Adrenal gland (tissue), 9 donors: ENCODE measurements at regions not wholly inside any gene's neighbourhood (a gene's known extent, or its start where the extent isn't known, plus 50 kb on each side); places are given as distances from the start of the nearest gene placed in this dataset.

Experiments used
- DNase-seq, 7 donors: peaks; one replicate each; pipeline ENCODE4 v3.0.0-alpha.2; 2019 to 2020
- H3K27ac ChIP-seq, 5 donors: fragments of 200-600 bp; sonication (generic) in 4 of 5; 1 replicate in 3 of 5; 2 replicates in 2 of 5; pipeline versions ENCODE4 v1.5.1 to v1.8.0; 2016 to 2020; ENCODE audit warnings: mild to moderate bottlenecking in 1 of 5
- H3K27me3 ChIP-seq: fragments of 200-600 bp; 2 replicates; pipeline ENCODE4 v1.8.0; 2021
- H3K36me3 ChIP-seq, 2 donors: fragments of 200-600 bp; replicated peaks in 1 of 2; 1 replicate in 1 of 2; 2 replicates in 1 of 2; pipeline versions ENCODE4 v1.5.1 to v1.8.0; 2018 to 2022
- H3K4me1 ChIP-seq, 2 donors: fragments of 200-600 bp; replicated peaks in 1 of 2; 1 replicate in 1 of 2; 2 replicates in 1 of 2; pipeline versions ENCODE4 v1.5.1 to v1.8.0; 2018 to 2021
- H3K4me3 ChIP-seq, 4 donors: fragments of 200-600 bp; sonication (generic) in 3 of 4; one replicate each; pipeline ENCODE4 v1.5.1; 2016 to 2018
- H3K9me3 ChIP-seq, 3 donors: fragments of 200-600 bp; sonication (generic) in 1 of 3; replicated peaks in 1 of 3; 1 replicate in 2 of 3; 2 replicates in 1 of 3; pipeline versions ENCODE4 v1.5.1 to v1.8.0; 2016 to 2021
- POLR2A ChIP-seq, 2 donors: fragments of 450-650 bp; IDR thresholded peaks; one replicate each; pipeline ENCODE4 v1.6.1; 2017; ENCODE audit warnings: antibody characterized with exemption in 2 of 2, mild to moderate bottlenecking in 2 of 2, moderate library complexity in 1 of 2
- WGBS, 4 donors: extraction: QIAGEN DNeasy Blood & Tissue Kit in 2 of 4; methylation state at CpG; one replicate each; pipeline versions ENCODE4 v1.1.5 to v1.1.7; 2013 to 2017; 5-methylcytosine and 5-hydroxymethylcytosine counted together
- intact Hi-C, 2 donors: fragments of 100-400 bp; cut with DNase I; formaldehyde crosslinking; loops; one replicate each; pipeline versions ENCODE4 v1.14.1 to v1.15.0; 2022 to 2023
- TF ChIP-seq, protein P1 (sequence below), 6 experiments: fragments of 450-650 bp in 4 of 6; fragments of 200-600 bp in 2 of 6; sonication (generic) in 1 of 6; IDR thresholded peaks; 1 replicate in 5 of 6; 2 replicates in 1 of 6; pipeline versions ENCODE4 v1.5.1 to v1.8.0; 2016 to 2021; ENCODE audit warnings: antibody characterized with exemption in 6 of 6, mild to moderate bottlenecking in 2 of 6, moderate library complexity in 1 of 6
- donor health status: healthy with polysubstance abuse.
- donor health status: Bipolar disorder and iron deficiency.
- donor health status: DM: yes; HTN: yes; CAD: no.
- donor health status: DM: no; HTN: no; CAD: no.
- donor health status: DM: no; HTN: no; CAD: no.

DNA sequence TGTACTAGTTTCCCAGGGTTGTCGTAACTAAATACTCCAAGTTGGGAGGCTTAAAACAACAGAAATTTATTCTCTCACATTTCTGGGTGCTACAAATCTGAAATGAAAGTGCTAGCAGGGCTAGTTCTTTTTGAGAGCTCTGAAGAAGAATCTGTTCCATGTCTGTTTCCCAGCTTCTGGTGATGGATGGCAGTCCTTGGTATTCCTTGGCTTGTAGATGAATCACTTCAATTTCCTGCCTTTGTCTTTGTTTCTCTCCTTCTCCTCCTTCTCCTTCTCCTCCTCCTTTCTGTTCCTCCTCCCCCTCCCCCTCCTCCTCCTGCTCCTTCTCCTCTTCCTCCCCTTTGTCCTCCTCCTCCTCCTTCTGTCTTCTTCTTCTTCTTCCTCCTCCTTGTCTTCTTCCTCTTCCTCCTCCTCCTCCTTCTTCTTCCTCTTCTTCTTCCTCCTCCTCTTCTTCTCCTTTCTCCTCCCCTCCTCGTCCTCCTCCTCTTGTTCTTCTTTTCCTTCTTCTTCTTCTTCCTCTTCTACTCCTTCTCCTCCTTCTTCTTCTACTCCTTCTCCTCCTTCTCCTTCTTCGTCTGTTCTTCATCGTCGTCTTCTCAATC is 104.7 kb upstream of the ANKRD55 start:
- no peaks in the 10 kb centered on the region for H3K4me1 ChIP-seq
- H3K4me3 ChIP-seq: no peak overlapping the region
- no peak overlapping the region for H3K27ac ChIP-seq
- DNase-seq: no peak
- no peaks in the 10 kb centered on the region for H3K36me3 ChIP-seq
- TF ChIP-seq, protein P1, sequence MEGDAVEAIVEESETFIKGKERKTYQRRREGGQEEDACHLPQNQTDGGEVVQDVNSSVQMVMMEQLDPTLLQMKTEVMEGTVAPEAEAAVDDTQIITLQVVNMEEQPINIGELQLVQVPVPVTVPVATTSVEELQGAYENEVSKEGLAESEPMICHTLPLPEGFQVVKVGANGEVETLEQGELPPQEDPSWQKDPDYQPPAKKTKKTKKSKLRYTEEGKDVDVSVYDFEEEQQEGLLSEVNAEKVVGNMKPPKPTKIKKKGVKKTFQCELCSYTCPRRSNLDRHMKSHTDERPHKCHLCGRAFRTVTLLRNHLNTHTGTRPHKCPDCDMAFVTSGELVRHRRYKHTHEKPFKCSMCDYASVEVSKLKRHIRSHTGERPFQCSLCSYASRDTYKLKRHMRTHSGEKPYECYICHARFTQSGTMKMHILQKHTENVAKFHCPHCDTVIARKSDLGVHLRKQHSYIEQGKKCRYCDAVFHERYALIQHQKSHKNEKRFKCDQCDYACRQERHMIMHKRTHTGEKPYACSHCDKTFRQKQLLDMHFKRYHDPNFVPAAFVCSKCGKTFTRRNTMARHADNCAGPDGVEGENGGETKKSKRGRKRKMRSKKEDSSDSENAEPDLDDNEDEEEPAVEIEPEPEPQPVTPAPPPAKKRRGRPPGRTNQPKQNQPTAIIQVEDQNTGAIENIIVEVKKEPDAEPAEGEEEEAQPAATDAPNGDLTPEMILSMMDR (IDR thresholded peaks at IDR 0.05): no peak
- TF ChIP-seq POLR2A (IDR thresholded peaks at IDR 0.05): no peak
- WGBS, 4 donors: 78 to 82% (median 82%) methylated on average over 5 of the region's 5 CpGs
- H3K27me3 ChIP-seq: no peaks in the 10 kb centered on the region
- H3K9me3 ChIP-seq: no peaks in the 10 kb centered on the region
- intact Hi-C loops: no loop called here

DNA sequence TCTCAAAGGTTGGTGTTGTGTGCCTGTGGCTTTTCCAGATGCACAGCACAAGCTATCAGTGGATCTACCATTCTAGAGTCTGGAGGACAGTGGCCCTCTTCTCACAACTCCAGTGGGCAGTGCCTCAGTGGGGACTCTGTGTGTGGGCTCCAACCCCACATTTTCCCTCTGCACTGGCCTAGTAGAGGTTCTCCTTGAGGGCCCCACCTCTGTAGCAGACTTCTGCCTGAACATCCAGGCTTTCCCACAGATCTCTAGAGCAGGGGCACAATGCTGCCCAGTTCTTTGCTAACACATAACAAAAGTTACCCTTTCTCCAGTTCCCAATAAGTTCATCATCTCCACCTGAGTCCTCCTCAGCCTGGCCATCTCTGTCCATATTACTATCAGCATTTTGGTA is 102.1 kb upstream of the ANKRD55 start:
- no peak for DNase-seq
- no peaks in the 10 kb centered on the region for H3K36me3 ChIP-seq
- intact Hi-C loops: no loop called here
- no peaks in the 10 kb centered on the region for H3K4me1 ChIP-seq
- TF ChIP-seq, protein P1 (IDR thresholded peaks at IDR 0.05): no peak
- TF ChIP-seq POLR2A (IDR thresholded peaks at IDR 0.05): no peak
- no peak overlapping the region for H3K4me3 ChIP-seq
- no peak overlapping the region for H3K27ac ChIP-seq
- H3K27me3 ChIP-seq: no peaks in the 10 kb centered on the region
- H3K9me3 ChIP-seq: no peaks in the 10 kb centered on the region

DNA sequence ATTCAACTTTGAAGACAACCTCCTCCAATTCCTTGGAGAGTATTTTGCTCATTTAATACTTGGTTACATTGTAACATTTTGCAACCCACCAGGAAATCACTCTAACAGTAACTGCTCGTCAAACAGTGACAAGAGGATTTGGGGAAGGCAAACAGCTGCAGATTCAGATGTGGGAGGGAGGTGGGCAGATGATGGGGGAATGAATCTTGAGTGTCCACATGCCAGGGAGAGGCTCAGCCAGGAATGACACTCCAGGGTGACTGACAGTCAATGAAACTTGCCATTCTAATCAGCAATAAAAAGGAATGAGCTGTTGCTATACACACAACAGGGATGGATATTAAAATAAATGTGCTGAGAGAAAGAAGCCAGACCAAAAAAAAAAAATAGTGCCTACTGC is 97.7 kb upstream of the ANKRD55 start:
- peaks cover 2% of the 10 kb centered on the region for H3K27me3 ChIP-seq
- intact Hi-C loops: no loop called here
- DNase-seq: no peak
- TF ChIP-seq POLR2A (IDR thresholded peaks at IDR 0.05): no peak
- TF ChIP-seq, protein P1 (IDR thresholded peaks at IDR 0.05): no peak
- H3K4me3 ChIP-seq: no peak overlapping the region
- WGBS, 4 donors: 83 to 94% (median 91%) methylated on average over 1 of the region's 1 CpG
- no peaks in the 10 kb centered on the region for H3K4me1 ChIP-seq
- H3K36me3 ChIP-seq: no peaks in the 10 kb centered on the region
- no peak overlapping the region for H3K27ac ChIP-seq
- no peaks in the 10 kb centered on the region for H3K9me3 ChIP-seq

DNA sequence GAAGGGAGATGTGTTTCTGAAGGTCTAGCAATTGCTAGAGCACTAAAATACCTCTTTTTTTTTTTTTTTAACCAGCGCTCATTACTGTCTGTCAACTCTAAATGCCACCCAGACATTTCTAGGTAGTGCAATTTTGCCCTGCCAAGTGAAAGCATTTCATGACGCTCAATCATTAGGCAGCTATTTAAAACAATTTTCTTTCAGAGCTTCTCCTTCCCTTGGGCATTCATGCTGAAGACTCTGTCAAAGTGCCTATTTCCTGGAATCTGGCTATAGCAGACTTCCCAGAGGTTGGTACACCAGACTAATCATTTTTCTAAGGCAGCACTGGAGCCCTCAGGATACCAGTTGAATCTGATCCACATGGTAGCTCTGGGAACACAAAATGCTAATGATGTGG is 97.0 kb upstream of the ANKRD55 start:
- TF ChIP-seq, protein P1 (IDR thresholded peaks at IDR 0.05): no peak
- no peak for TF ChIP-seq POLR2A (IDR thresholded peaks at IDR 0.05)
- DNase-seq: no peak
- Histone ChIP-seq H3K4me3 (no peak overlapping the region), H3K27ac (no peak overlapping the region), H3K9me3 (no peaks in the 10 kb centered on the region), H3K27me3 (peaks cover 2% of the 10 kb centered on the region), H3K36me3 (no peaks in the 10 kb centered on the region), H3K4me1 (no peaks in the 10 kb centered on the region)
- intact Hi-C loops: no loop called here
- 87 to 97% (median 92%) methylated on average over 2 of the region's 2 CpGs for WGBS, 4 donors
